Liver (tissue), 3 donors: ENCODE measurements at regions not wholly inside any gene's neighbourhood (a gene's known extent, or its start where the extent isn't known, plus 50 kb on each side); places are given as distances from the start of the nearest gene placed in this dataset.

ENCODE experiments used
- NR2F2 ChIP-seq: IDR thresholded peaks from 2 replicates; pipeline ENCODE4 v1.6.1; 2016; ENCODE audit warnings: antibody characterized with exemption
- TF ChIP-seq, protein P1 (sequence below): fragments of 150-350 bp; IDR thresholded peaks from 2 replicates; pipeline ENCODE4 v1.5.1; 2017; ENCODE audit warnings: improper control_type of control experiment, low read depth, low read length; ENCODE audit not compliant: missing input control
- donor health status: healthy.
- donor health status: healthy.

DNA sequence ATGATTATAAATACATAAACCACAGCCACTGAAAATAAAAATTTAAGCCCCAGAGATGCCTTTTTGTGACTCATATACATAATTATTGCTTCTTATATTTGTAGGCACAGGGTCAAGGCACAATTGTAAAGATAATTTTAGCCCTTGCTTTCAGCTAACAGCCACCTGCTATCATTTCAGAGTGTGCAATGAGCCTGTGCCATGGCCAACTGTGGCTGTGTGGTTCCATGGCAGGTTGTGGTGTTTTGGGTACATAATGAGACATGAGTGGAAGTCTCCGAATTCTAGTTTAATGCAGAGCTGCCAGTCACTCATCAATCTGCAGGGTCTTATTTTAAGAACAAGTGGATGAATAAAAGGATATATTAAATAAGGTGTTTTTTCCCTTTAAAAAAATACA is 346.9 kb upstream of the SNX7 start:
- no peak for TF ChIP-seq NR2F2
- TF ChIP-seq, protein P1, sequence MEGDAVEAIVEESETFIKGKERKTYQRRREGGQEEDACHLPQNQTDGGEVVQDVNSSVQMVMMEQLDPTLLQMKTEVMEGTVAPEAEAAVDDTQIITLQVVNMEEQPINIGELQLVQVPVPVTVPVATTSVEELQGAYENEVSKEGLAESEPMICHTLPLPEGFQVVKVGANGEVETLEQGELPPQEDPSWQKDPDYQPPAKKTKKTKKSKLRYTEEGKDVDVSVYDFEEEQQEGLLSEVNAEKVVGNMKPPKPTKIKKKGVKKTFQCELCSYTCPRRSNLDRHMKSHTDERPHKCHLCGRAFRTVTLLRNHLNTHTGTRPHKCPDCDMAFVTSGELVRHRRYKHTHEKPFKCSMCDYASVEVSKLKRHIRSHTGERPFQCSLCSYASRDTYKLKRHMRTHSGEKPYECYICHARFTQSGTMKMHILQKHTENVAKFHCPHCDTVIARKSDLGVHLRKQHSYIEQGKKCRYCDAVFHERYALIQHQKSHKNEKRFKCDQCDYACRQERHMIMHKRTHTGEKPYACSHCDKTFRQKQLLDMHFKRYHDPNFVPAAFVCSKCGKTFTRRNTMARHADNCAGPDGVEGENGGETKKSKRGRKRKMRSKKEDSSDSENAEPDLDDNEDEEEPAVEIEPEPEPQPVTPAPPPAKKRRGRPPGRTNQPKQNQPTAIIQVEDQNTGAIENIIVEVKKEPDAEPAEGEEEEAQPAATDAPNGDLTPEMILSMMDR = no peak
